Activated naive CD4-positive, alpha-beta T cell treated with anti-CD3 and anti-CD28 coated beads for 36 hours (primary cell): ENCODE measurements at regions not wholly inside any gene's neighbourhood (a gene's known extent, or its start where the extent isn't known, plus 50 kb on each side); places are given as distances from the start of the nearest gene placed in this dataset.
"Not testable (repeated sequence)": the region's sequence is repeated elsewhere in the genome, so short reads cannot be mapped to it uniquely, and the experiment has no call there.

Source experiments
- CTCF ChIA-PET: fragments of 350-600 bp; sonication (Branson Sonifier 250); formaldehyde crosslinking; loops from one replicate; lab custom pipeline; 2021; ENCODE audit warnings: antibody characterized with exemption; lab: Charles Lee
- DNase-seq: peaks from one replicate; pipeline ENCODE4 v3.0.0-alpha.2; 2020
- H3K27ac Mint-ChIP-seq: one replicate; pipeline ENCODE4 v1.8.0; 2021; ENCODE audit warnings: mild to moderate bottlenecking, mixed read lengths
- H3K27me3 Mint-ChIP-seq: one replicate; pipeline ENCODE4 v1.8.0; 2021; ENCODE audit warnings: low read depth, mixed read lengths
- H3K36me3 Mint-ChIP-seq: one replicate; pipeline ENCODE4 v1.8.0; 2021; ENCODE audit warnings: low read depth, mixed read lengths
- H3K4me1 Mint-ChIP-seq: one replicate; pipeline ENCODE4 v1.8.0; 2021; ENCODE audit warnings: low read depth, mixed read lengths
- H3K4me3 Mint-ChIP-seq: one replicate; pipeline ENCODE4 v1.8.0; 2021; ENCODE audit warnings: mild to moderate bottlenecking, moderate library complexity, mixed read lengths
- H3K9me3 Mint-ChIP-seq: one replicate; pipeline ENCODE4 v1.8.0; 2021; ENCODE audit warnings: mixed read lengths
- intact Hi-C: fragments of 100-400 bp; cut with micrococcal nuclease; formaldehyde crosslinking; loops from one replicate; pipeline ENCODE4 v1.15.1; 2023

DNA sequence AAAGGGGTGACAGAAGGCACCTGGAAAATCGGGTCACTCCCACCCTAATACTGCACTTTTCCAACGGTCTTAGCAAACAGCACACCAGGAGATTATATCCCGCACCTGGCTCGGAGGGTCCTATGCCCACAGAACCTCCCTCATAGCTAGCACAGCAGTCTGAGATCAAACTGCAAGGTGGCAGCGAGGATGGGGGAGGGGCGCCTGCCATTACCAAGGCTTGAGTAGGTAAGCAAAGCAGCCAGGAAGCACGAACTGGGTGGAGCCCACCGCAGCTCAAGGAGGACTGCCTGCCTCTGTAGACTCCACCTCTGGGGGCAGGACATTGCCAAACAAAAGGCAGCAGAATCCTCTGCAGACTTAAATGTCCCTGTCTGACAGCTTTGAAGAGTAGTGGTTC, 101.8 kb downstream of the TBX20 start:
- H3K27me3 Mint-ChIP-seq = peaks cover 12% of the 10 kb centered on the region
- intact Hi-C loops, H3K4me3 Mint-ChIP-seq, H3K4me1 Mint-ChIP-seq, DNase-seq, H3K9me3 Mint-ChIP-seq, H3K36me3 Mint-ChIP-seq, H3K27ac Mint-ChIP-seq, CTCF ChIA-PET: not testable (repeated sequence)

DNA sequence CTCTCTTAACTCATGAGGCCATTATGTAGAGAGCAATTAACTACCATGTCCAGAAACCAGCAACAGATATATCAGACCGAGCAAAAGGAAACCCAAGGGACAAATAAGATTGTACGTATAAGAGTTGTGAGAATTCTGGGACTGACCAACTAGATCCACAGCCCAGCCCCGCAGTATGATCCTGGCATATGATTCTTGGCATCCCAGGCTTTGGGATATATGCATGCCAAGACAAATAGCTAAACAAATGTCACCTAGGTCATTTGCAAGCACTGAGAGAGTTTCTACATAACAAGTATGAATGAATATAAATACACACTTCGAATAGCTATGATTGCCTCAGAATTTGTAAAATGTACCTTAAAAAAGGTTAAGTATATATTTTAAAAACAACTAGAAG, 105.9 kb downstream of the TBX20 start:
- H3K4me1 Mint-ChIP-seq, H3K27ac Mint-ChIP-seq, H3K27me3 Mint-ChIP-seq, CTCF ChIA-PET, intact Hi-C loops, H3K36me3 Mint-ChIP-seq, H3K4me3 Mint-ChIP-seq, H3K9me3 Mint-ChIP-seq, DNase-seq: not testable (repeated sequence)

DNA sequence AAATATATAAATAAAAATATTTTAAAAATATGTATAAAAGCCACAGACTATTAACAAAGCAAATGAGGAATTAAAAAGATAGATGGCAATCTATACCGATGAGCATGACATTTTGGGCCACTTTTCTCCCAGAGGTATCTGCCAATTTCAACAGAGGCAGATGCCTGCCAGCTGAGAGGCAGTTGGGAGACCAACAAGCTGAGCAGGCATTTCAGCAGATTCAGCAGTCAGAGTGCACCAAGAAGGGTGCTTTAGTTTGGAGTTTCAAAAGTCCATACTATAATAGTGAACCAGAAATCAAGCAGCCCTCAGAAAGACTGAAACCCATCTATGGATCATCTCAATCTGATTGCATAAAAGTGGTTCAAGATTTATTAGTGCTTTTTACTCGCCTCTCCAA, 104.8 kb upstream of the DPY19L1 start:
- H3K27ac Mint-ChIP-seq, H3K4me3 Mint-ChIP-seq, H3K27me3 Mint-ChIP-seq, DNase-seq, H3K4me1 Mint-ChIP-seq, intact Hi-C loops, H3K36me3 Mint-ChIP-seq, H3K9me3 Mint-ChIP-seq, CTCF ChIA-PET: not testable (repeated sequence)

DNA sequence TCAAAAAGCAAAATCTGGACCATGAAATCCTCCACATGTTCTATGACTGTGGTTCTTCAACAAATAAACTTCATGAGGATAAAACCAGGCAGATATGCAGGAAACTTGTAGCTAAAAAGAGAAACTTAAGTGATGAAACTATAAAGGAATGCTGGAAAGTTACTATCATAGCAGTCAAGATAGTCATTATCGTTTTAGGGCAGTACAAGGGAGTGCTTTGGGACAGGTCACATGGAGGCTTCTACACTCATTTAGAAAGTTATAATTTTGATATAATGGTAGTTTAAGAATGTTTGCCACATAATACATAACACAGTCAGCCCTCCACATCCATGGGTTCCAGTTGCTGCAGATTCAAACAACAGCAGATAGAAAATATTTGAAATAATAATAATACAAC, 102.0 kb upstream of the DPY19L1 start:
- H3K4me3 Mint-ChIP-seq, DNase-seq, H3K36me3 Mint-ChIP-seq, H3K9me3 Mint-ChIP-seq, H3K27ac Mint-ChIP-seq, CTCF ChIA-PET, H3K4me1 Mint-ChIP-seq, intact Hi-C loops, H3K27me3 Mint-ChIP-seq: not testable (repeated sequence)

DNA sequence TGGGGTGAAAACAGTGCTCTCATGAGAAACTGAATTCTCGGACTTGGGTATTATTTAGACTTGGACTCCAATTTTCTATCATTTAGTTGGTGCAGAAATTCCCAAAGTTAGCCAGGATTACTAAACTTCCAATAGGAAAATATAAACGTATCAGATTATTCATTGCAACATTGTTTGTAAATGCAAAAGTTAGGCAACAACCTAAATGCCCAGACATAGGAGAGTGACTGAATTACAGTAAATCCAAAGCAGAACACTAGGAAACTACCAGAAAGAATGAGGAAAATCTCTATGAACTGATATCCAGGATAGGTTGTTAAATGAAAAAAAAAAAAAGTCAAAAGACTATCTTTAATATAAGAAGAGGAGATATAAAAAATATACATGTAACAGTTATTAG, 96.2 kb upstream of the DPY19L1 start:
- H3K27me3 Mint-ChIP-seq, H3K4me3 Mint-ChIP-seq, CTCF ChIA-PET, intact Hi-C loops, DNase-seq, H3K27ac Mint-ChIP-seq, H3K36me3 Mint-ChIP-seq, H3K4me1 Mint-ChIP-seq, H3K9me3 Mint-ChIP-seq: not testable (repeated sequence)

DNA sequence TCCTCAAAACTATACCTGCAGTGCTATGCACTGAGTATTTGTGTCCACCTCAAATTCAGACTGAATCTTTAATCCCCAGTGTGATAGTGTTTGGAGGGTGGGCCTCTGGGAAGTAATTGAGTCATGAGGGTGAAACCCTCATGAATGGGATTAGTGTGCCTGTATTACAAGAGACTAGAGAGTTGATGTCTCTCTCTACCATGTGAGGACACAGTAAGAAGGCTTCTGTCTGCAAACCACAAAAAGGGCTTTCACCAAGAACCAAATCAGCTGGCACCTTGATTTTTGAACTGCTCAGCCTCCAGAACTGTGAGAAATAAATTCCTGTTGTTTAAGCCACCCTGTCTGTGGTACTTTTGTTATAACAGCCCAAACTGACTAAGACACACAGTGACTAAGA, 95.7 kb upstream of the DPY19L1 start:
- H3K9me3 Mint-ChIP-seq, H3K4me3 Mint-ChIP-seq, intact Hi-C loops, H3K27ac Mint-ChIP-seq, CTCF ChIA-PET, H3K36me3 Mint-ChIP-seq, DNase-seq, H3K27me3 Mint-ChIP-seq, H3K4me1 Mint-ChIP-seq: not testable (repeated sequence)

DNA sequence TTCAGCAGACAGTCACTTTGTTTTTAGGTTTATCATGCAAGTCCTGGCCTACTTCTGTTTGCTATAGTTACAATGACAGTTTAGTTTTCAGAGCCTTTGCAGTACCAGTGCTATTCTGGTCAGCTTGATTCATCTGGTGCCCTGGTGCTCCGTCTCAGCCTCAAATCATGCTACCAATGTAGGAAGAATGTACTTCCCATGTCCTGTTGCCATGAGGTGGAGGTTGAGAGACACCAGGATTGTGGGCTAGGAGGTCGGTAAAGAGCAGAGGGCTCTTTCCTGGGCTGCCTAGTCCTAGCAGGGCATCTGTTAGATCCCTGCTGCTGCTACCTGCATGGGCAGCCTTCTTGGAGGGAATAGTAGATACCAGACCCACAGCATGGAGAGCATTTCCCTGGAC, 91.4 kb upstream of the DPY19L1 start:
- intact Hi-C loops = not testable (repeated sequence)

DNA sequence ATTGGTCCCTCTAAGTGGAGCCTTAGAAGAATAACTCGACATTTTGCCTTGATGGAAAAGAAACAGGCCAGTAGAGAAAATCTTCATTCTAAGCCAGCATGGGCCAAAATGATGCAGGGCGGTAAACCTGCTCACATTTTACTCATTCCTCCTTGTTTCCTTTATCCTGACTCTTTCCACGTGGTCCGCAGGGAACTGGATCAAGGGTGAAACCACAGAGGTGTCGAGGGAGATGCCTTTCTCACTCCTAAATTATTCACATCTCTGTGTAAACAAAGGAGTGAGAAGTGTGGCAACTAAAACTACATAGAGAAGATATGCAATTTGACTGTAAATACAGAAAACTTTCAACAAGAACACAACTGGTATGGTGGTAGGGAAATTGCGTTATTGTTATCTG, 81.2 kb upstream of the DPY19L1 start:
- CTCF ChIA-PET, H3K4me3 Mint-ChIP-seq, H3K4me1 Mint-ChIP-seq: not testable (repeated sequence)

More for the DNA sequence above, 91.4 kb upstream of the DPY19L1 start:
- CTCF ChIA-PET, H3K27me3 Mint-ChIP-seq, H3K4me1 Mint-ChIP-seq, H3K9me3 Mint-ChIP-seq, H3K4me3 Mint-ChIP-seq, DNase-seq, H3K27ac Mint-ChIP-seq, H3K36me3 Mint-ChIP-seq: not testable (repeated sequence)

DNA sequence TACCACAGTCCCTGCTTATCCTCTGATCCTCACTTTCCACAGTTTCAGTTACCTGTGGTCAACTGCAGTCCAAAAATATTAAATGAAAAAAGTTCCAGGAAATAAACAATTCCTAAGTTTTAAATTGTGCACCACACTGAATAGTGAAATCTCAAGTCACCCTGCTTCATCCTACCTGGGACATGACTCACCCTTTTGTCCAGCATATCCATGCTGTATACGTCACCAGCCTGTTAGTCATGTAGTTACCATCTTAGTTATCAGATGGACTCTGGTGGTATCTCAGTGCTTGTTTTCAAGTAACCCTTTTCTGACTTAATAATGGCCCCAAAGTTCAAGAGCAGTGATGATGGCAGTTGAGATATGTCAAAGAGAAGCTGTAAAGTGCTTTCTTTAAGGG, 69.4 kb upstream of the DPY19L1 start:
- intact Hi-C loops, DNase-seq, H3K4me3 Mint-ChIP-seq, H3K4me1 Mint-ChIP-seq, H3K27ac Mint-ChIP-seq, CTCF ChIA-PET, H3K36me3 Mint-ChIP-seq, H3K9me3 Mint-ChIP-seq, H3K27me3 Mint-ChIP-seq: not testable (repeated sequence)

More for the DNA sequence above, 81.2 kb upstream of the DPY19L1 start:
- H3K27me3 Mint-ChIP-seq, intact Hi-C loops, H3K27ac Mint-ChIP-seq, H3K9me3 Mint-ChIP-seq, H3K36me3 Mint-ChIP-seq, DNase-seq: not testable (repeated sequence)

DNA sequence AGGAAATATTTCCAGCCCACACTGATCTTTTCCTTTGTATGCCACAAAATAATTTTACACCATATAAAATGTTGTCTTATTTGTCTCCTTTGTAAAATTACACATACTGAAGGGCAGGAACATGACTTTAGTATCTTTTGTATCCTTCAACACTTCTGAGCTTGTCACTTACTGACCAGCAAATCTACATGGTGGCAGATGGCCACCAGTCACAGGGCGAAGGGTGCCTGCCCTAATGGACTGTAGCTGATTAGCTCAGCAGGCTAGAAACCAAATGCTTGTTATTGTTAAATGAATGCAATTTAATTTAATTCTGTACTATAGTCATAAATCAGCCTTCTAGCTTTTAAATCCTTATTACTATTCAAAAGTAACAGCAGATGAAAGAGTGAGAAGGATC, 68.2 kb upstream of the DPY19L1 start:
- intact Hi-C loops, CTCF ChIA-PET, H3K4me3 Mint-ChIP-seq, H3K36me3 Mint-ChIP-seq, H3K27ac Mint-ChIP-seq, DNase-seq, H3K27me3 Mint-ChIP-seq, H3K9me3 Mint-ChIP-seq, H3K4me1 Mint-ChIP-seq: not testable (repeated sequence)

DNA sequence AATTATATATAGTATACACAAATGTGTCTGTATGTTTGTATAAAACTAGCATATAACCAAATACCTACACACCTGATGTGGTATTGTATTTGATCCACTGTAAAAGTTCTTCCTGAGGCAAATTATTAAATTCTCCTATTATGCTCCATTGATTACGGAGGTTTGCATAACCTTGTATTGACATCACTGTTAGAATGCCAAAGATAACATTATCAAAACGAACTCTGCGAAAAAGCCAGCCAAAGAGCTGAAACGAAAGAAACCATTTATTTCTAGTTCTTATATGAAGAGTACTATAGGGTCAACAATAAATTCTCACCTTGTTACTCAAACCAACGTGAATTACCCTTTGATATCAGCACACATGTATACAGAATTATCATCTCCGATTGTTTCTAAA, 65.6 kb upstream of the DPY19L1 start:
- intact Hi-C loops, H3K36me3 Mint-ChIP-seq, CTCF ChIA-PET, H3K4me3 Mint-ChIP-seq, H3K27me3 Mint-ChIP-seq, H3K4me1 Mint-ChIP-seq, DNase-seq, H3K27ac Mint-ChIP-seq, H3K9me3 Mint-ChIP-seq: not testable (repeated sequence)

DNA sequence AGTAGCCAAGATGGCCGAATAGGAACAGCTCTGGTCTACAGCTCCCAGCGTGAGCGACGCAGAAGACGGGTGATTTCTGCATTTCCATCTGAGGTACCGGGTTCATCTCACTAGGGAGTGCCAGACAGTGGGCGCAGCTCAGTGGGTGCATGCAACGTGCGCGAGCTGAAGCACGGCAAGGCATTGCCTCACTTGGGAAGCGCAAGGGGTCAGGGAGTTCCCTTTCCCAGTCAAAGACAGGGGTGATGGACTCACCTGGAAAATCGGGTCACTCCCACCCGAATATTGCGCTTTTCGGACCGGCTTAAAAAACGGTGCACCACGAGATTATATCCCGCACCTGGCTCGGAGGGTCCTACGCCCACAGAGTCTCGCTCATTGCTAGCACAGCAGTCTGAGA, 55.7 kb upstream of the DPY19L1 start:
- DNase-seq, H3K27ac Mint-ChIP-seq: not testable (repeated sequence)
- CTCF ChIA-PET = interaction anchor here (0.7 kb wide), 1 partner anchor 41 kb away, joined by 3 read pairs; no protein-coding TSS in a partner anchor

More for the DNA sequence above, 55.7 kb upstream of the DPY19L1 start:
- intact Hi-C loops, H3K4me1 Mint-ChIP-seq, H3K36me3 Mint-ChIP-seq, H3K4me3 Mint-ChIP-seq, H3K9me3 Mint-ChIP-seq: not testable (repeated sequence)
- H3K27me3 Mint-ChIP-seq = peaks cover 14% of the 10 kb centered on the region
